OCI-LY3 (cell line): ENCODE measurements at regions not wholly inside any gene's neighbourhood (a gene's known extent, or its start where the extent isn't known, plus 50 kb on each side); places are given as distances from the start of the nearest gene placed in this dataset.

Experiments used
- EZH2phosphoT487 ChIP-seq: fragments of 200-600 bp; shearing (Covaris generic); IDR thresholded peaks from 2 replicates; pipeline ENCODE4 v1.6.1; 2018; ENCODE audit warnings: antibody characterized with exemption, mixed run types, low read depth
- TF ChIP-seq, protein P1 (sequence below): fragments of 200-600, 300-600 bp; sonication (generic); IDR thresholded peaks from 2 replicates; pipeline ENCODE4 v1.5.1; 2014; ENCODE audit warnings: antibody characterized with exemption, low read length, low read depth

DNA sequence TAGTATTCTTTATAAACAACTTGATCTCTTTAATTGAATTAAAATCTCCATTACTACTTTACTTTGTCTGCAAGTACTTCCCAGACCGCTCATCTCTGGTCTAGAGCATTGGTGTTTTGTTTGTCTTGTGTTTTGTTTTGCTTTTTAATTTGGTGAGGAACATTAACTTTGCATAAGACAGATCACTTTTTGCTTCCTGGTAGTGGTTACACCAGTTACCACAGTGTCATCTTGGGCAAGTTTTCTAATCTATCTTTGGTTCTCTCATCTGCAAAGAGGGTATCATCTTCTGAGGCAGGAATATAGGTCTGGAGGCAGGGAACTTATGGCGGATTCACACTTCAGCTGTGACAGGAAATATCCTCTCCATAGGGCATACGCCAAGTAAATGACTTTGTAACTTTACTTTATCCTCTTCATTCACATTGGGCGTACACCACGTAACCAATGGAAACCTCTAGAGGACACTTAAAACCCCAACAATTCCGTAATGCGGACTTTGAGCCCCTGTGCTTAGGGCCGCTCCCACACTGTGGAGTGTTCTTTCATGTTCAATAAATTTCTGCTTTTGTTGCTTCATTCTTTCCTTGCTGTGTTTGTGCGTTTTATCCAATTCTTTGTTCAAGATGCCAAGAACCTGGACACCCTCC is 83.2 kb upstream of the JAZF1 start:
- TF ChIP-seq, protein P1, sequence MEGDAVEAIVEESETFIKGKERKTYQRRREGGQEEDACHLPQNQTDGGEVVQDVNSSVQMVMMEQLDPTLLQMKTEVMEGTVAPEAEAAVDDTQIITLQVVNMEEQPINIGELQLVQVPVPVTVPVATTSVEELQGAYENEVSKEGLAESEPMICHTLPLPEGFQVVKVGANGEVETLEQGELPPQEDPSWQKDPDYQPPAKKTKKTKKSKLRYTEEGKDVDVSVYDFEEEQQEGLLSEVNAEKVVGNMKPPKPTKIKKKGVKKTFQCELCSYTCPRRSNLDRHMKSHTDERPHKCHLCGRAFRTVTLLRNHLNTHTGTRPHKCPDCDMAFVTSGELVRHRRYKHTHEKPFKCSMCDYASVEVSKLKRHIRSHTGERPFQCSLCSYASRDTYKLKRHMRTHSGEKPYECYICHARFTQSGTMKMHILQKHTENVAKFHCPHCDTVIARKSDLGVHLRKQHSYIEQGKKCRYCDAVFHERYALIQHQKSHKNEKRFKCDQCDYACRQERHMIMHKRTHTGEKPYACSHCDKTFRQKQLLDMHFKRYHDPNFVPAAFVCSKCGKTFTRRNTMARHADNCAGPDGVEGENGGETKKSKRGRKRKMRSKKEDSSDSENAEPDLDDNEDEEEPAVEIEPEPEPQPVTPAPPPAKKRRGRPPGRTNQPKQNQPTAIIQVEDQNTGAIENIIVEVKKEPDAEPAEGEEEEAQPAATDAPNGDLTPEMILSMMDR = no peak
- TF ChIP-seq EZH2phosphoT487 = no peak
